Retinal pigment epithelial cell (primary cell): ENCODE measurements at regions not wholly inside any gene's neighbourhood (a gene's known extent, or its start where the extent isn't known, plus 50 kb on each side); places are given as distances from the start of the nearest gene placed in this dataset.

ENCODE experiments used
- DNase-seq: peaks from one replicate; pipeline ENCODE4 v3.0.0-alpha.2; 2010; ENCODE audit warnings: low read depth
- H3K4me3 ChIP-seq: 2 replicates; pipeline ENCODE4 v1.5.1; 2011; ENCODE audit warnings: mild to moderate bottlenecking, low read length, control low read depth, moderate library complexity
- CTCF ChIP-seq: conservative IDR thresholded peaks from 2 replicates; pipeline ENCODE4 v1.5.1; 2011; ENCODE audit warnings: low read depth, low read length, control low read depth, inconsistent platforms

GRCh38 chr16:73871088-73871733 is 425.4 kb upstream of the PSMD7 start:
- no peak overlapping the region for H3K4me3 ChIP-seq
- no peak for TF ChIP-seq CTCF
- DNase-seq: no peak

- no peak for TF ChIP-seq CTCF
- no peak overlapping the region for H3K4me3 ChIP-seq
- DNase-seq: no peak
These were observed 427.5 kb upstream of the PSMD7 start for GRCh38 chr16:73869126-73869525.

GRCh38 chr16:73864868-73865267 is 431.7 kb upstream of the PSMD7 start:
- no peak overlapping the region for H3K4me3 ChIP-seq
- DNase-seq: no peak
- no peak for TF ChIP-seq CTCF

GRCh38 chr16:73858326-73858725 is 438.3 kb upstream of the PSMD7 start:
- no peak for TF ChIP-seq CTCF
- DNase-seq: no peak
- H3K4me3 ChIP-seq: no peak overlapping the region

- TF ChIP-seq CTCF: no peak
- no peak for DNase-seq
- no peak overlapping the region for H3K4me3 ChIP-seq
These were observed 442.6 kb upstream of the PSMD7 start for GRCh38 chr16:73853968-73854367.

GRCh38 chr16:73852561-73852960 is 444.1 kb upstream of the PSMD7 start:
- no peak overlapping the region for H3K4me3 ChIP-seq
- no peak for TF ChIP-seq CTCF
- no peak for DNase-seq

GRCh38 chr16:73848993-73849392 is 447.6 kb upstream of the PSMD7 start:
- H3K4me3 ChIP-seq: no peak overlapping the region
- no peak for DNase-seq
- TF ChIP-seq CTCF: no peak
